ENCODE measurements at regions not wholly inside any gene's neighbourhood (a gene's known extent, or its start where the extent isn't known, plus 50 kb on each side); places are given as distances from the start of the nearest gene placed in this dataset.

GRCh38 chrX:109300415-109300814 lies 181.5 kb downstream of the GUCY2F start:
- TF ChIP-seq GTF2F1 (IDR thresholded peaks at IDR 0.05; ENCODE audit: borderline replicate concordance, low read depth, low read length) (no peak), CTCF (IDR thresholded peaks at IDR 0.05; ENCODE audit: control extremely low read depth in 1 of 3, insufficient read depth in 1 of 3, low read depth in 1 of 3, low read length in 3 of 3) (no peak), RFX5 (IDR thresholded peaks at IDR 0.05; ENCODE audit: borderline replicate concordance, low read depth, low read length) (no peak), BACH1 (IDR thresholded peaks at IDR 0.05; ENCODE audit: low read length) (no peak), EZH2 (IDR thresholded peaks at IDR 0.05; ENCODE audit: low read depth, low read length, severe bottlenecking) (no peak), ATF3 (IDR thresholded peaks at IDR 0.05; ENCODE audit: insufficient read depth, low read depth, low read length) (no peak), TAF1 (IDR thresholded peaks at IDR 0.05; ENCODE audit: low read depth, low read length) (no peak), NRF1 (IDR thresholded peaks at IDR 0.05; ENCODE audit: low read depth, low read length) (no peak), RNF2 (IDR thresholded peaks at IDR 0.05; ENCODE audit: borderline replicate concordance, low read depth, low read length, missing control alignments, poor library complexity, severe bottlenecking) (no peak), CREB1 (IDR thresholded peaks at IDR 0.05) (no peak), FOSL1 (IDR thresholded peaks at IDR 0.05; ENCODE audit: insufficient read depth, low read depth, low read length) (no peak), PHF8 (conservative IDR thresholded peaks at IDR 0.05; ENCODE audit: low read depth, low read length) (no peak), JUND (IDR thresholded peaks at IDR 0.05; ENCODE audit: low read length) (no peak)
